GM19351 (cell line): ENCODE measurements at regions not wholly inside any gene's neighbourhood (a gene's known extent, or its start where the extent isn't known, plus 50 kb on each side); places are given as distances from the start of the nearest gene placed in this dataset.

Experiments used
- ATAC-seq: cut with Tn5 transposase; IDR thresholded peaks from one replicate; pipeline ENCODE4 v1.9.1; 2021; ENCODE audit warnings: mild to moderate bottlenecking, moderate library complexity; ENCODE audit not compliant: unreplicated experiment

GRCh38 chr6:79777713-79778579 lies 146.8 kb downstream of the SH3BGRL2 start:
- peak; percentile 80 for ATAC-seq

GRCh38 chr6:79776076-79776475 lies 144.9 kb downstream of the SH3BGRL2 start:
- ATAC-seq = no peak

GRCh38 chr6:79775222-79775621 lies 144.1 kb downstream of the SH3BGRL2 start:
- ATAC-seq = no peak

GRCh38 chr6:79764747-79765146 lies 133.6 kb downstream of the SH3BGRL2 start:
- no peak for ATAC-seq

- no peak for ATAC-seq
Observed at GRCh38 chr6:79763301-79763700, 132.2 kb downstream of the SH3BGRL2 start.

- no peak for ATAC-seq
Observed at GRCh38 chr6:79762370-79762769, 131.2 kb downstream of the SH3BGRL2 start.

GRCh38 chr6:79756496-79756895 lies 125.4 kb downstream of the SH3BGRL2 start:
- no peak for ATAC-seq

GRCh38 chr6:79755967-79756366 lies 124.8 kb downstream of the SH3BGRL2 start:
- ATAC-seq = no peak
